AG10803 (cell line): ENCODE measurements at regions not wholly inside any gene's neighbourhood (a gene's known extent, or its start where the extent isn't known, plus 50 kb on each side); places are given as distances from the start of the nearest gene placed in this dataset.

Experiments used
- DNase-seq: peaks from one replicate; pipeline ENCODE4 v3.0.0; 2010; ENCODE audit warnings: low read depth
- H3K4me3 ChIP-seq: 2 replicates; pipeline ENCODE4 v1.5.1; 2011; ENCODE audit warnings: mild to moderate bottlenecking, low read length, control low read depth
- TF ChIP-seq, protein P1 (sequence below): conservative IDR thresholded peaks from 2 replicates; pipeline ENCODE4 v1.5.1; 2011; ENCODE audit warnings: mild to moderate bottlenecking, low read length, control low read depth, inconsistent platforms

DNA sequence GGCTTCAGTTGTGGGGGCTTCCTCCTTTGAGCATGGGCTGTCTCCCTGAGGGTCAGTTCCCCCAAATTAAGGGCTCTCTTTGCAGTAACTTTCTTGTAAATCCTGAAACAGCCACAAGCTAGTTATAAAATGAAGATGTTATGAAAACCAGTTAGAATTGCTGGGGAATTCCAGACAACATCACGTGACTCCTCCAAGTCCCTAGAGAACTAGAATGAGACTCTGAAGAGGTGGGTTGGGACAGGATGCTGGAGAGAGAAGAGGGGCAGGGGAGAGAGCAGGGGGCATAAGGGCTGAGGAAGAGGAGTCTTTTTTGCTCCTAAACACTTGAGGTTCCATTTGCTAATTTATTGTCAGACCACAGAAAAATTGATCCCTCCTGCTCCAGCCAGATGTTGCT is 380.3 kb downstream of the DHX35 start:
- no peak overlapping the region for H3K4me3 ChIP-seq
- TF ChIP-seq, protein P1, sequence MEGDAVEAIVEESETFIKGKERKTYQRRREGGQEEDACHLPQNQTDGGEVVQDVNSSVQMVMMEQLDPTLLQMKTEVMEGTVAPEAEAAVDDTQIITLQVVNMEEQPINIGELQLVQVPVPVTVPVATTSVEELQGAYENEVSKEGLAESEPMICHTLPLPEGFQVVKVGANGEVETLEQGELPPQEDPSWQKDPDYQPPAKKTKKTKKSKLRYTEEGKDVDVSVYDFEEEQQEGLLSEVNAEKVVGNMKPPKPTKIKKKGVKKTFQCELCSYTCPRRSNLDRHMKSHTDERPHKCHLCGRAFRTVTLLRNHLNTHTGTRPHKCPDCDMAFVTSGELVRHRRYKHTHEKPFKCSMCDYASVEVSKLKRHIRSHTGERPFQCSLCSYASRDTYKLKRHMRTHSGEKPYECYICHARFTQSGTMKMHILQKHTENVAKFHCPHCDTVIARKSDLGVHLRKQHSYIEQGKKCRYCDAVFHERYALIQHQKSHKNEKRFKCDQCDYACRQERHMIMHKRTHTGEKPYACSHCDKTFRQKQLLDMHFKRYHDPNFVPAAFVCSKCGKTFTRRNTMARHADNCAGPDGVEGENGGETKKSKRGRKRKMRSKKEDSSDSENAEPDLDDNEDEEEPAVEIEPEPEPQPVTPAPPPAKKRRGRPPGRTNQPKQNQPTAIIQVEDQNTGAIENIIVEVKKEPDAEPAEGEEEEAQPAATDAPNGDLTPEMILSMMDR, result no peak
- DNase-seq, result no peak

DNA sequence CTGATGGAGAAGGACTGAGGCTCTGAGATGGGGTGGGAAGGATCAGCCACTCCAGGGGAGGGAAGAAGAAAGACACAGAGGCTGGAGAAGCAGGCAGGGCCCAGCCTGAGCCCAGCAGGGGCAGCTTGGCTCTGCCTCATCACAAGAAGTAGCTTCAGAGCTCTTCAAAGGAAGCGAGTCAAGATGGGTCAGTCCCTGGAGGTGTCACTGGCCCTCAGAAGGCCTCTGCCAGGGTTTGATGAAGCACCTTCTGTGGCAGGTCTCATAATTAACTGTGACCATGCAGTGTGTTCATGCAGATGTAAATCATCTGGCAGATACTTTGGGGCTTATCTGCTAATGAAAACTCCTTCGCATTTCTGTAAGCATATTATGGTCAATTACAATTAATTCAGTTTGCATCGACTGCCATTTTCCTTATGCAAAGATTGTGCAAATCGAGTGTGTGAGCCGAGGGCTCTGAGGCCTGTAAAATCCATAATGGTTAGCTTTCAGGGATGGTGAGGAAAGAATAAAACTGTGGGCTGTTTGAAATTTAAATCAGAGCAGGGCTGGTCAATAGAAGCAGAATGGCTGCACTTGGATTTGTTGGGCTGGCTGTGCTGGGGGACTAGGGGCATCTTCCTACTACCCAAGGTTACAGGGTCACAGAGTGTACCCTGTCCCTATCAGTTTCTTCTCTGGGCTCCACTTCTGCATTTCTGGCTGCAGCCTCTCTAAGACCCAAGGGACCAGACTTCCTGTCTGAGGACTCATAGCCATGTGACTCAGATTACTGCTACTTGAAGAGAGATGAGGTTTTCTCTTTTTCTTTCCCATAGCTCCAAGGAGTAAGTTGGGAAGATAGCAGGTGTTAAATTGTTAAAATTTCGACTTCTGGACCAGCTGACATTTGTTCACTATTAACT is 376.6 kb downstream of the DHX35 start:
- H3K4me3 ChIP-seq, result no peak overlapping the region
- no peak for DNase-seq
- TF ChIP-seq, protein P1, result no peak

DNA sequence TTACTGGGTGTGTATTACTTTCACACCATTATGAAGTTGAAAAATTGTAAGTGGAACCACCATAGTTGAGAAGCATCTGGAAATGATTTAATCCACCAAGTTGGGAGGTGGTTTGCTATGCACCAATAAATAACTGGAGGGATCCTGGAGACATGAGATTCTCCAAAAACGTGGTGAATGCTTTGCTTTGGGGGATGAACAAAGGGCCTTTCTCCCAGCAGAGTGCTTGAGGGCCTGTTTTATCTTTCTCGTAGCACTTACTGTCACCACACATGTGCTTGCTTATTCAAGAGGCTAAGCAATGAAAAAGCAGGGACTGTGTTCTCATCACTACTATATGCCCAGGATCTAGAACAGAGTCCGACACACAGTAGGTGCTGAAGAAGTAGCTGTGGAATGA is 371.1 kb downstream of the DHX35 start:
- TF ChIP-seq, protein P1, result no peak
- no peak overlapping the region for H3K4me3 ChIP-seq
- no peak for DNase-seq

DNA sequence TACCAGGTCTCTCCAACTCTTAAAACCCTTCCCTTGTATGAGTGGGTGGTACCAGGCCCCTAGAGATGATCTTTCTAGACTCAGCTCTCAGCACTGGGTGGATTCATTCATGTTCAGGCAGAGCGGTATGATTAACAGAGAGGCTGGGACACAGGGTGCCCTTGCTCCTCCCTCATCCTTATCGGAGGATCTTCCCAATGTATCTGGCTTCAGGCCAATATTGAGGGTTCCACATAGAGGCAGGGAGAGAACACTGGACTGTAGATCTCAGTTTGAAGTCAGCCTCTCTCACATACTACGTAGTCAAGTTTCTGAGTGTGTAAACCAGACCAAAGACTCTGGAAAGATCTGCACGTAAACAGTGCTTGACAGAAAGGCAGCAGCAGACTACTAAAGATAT is 366.2 kb downstream of the DHX35 start:
- H3K4me3 ChIP-seq, result no peak overlapping the region
- no peak for DNase-seq
- TF ChIP-seq, protein P1, result no peak

DNA sequence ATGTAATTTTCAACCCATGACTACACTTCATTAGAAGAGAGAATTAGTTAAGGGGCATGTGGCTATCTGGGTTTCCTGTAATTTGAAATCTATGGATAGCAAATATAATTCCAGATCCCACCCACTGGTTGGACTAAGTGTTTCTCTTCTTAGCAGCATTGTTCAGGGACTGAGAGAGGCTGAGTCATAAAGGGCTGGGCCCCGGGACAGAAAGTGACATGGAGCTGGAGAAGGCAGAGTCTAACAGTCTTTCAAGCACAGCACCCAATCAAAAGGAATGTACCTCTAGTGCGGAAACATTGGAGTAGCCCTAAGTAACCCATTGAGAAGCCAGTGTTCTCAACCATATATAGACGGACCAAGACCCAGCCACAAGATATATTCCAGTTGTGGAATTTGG is 363.9 kb downstream of the DHX35 start:
- no peak overlapping the region for H3K4me3 ChIP-seq
- no peak for DNase-seq
- TF ChIP-seq, protein P1, result no peak

DNA sequence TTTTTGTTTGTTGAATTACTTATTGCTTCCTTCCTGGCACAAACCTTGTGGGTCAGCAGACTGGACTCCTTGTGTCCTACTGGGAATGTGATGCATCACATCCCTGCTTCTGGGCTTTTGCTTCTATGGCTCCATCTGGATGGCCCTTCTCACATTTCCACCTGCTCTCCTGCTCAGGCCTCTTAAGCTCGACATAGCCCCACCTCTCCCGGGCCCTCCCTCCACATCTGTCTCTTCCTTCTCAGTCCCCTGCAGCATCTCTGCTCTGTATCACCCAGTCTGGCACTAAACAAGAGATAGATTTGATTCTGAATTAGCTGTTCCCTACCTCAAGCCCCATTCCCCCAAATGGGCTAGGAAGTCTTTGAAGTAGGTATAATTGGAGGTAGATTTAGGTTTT is 356.8 kb downstream of the DHX35 start:
- no peak overlapping the region for H3K4me3 ChIP-seq
- no peak for DNase-seq
- TF ChIP-seq, protein P1, result no peak

DNA sequence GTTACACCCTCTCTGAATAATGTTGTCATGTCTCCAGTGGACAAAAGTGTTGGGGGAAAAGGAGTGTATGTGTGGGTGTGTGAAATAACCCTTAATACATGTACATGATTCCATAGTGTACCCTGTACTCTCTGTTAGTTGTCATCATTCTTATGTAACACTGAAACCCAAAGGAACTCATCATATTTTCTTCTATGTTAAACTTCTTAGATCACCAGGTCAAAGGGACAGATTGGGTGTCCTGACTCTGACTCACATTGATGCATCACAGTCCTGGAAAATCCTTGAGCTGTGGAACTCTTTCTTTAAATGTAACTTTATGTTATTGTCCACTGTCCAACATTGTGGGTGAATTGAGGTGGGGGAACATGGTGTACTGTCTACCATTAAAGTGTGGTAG is 350.5 kb downstream of the DHX35 start:
- no peak overlapping the region for H3K4me3 ChIP-seq
- TF ChIP-seq, protein P1, result no peak
- DNase-seq, result no peak
